Tibial artery (tissue), 4 donors: ENCODE measurements at regions not wholly inside any gene's neighbourhood (a gene's known extent, or its start where the extent isn't known, plus 50 kb on each side); places are given as distances from the start of the nearest gene placed in this dataset.

Source experiments
- DNase-seq, 2 donors: peaks; one replicate each; pipeline ENCODE4 v3.0.0-alpha.2; 2019
- H3K27ac ChIP-seq, 2 donors: fragments of 200-600 bp; sonication (generic) in 1 of 2; 1 replicate in 1 of 2; 2 replicates in 1 of 2; pipeline ENCODE4 v1.5.1; 2018 to 2019; ENCODE audit warnings: mild to moderate bottlenecking in 1 of 2
- H3K27me3 ChIP-seq, 2 donors: fragments of 200-600 bp; sonication (generic) in 1 of 2; one replicate each; pipeline versions ENCODE4 v1.5.1 to v1.6.0; 2016 to 2019
- H3K36me3 ChIP-seq, 3 donors: fragments of 200-600 bp; sonication (generic) in 2 of 3; one replicate each; pipeline ENCODE4 v1.5.1; 2016 to 2019; ENCODE audit warnings: mild to moderate bottlenecking in 2 of 3
- H3K4me1 ChIP-seq, 4 donors: fragments of 200-600 bp; sonication (generic) in 2 of 4; 1 replicate in 3 of 4; 2 replicates in 1 of 4; pipeline ENCODE4 v1.5.1; 2016 to 2019
- H3K4me3 ChIP-seq, 2 donors: fragments of 200-600 bp; sonication (generic) in 1 of 2; 1 replicate in 1 of 2; 2 replicates in 1 of 2; pipeline ENCODE4 v1.5.1; 2018 to 2019; ENCODE audit warnings: mild to moderate bottlenecking in 2 of 2
- H3K9me3 ChIP-seq, 3 donors: fragments of 200-600 bp; sonication (generic) in 1 of 3; one replicate each; pipeline ENCODE4 v1.5.1; 2016 to 2019
- CTCF ChIP-seq, 2 experiments: fragments of 200-600 bp in 1 of 2; fragments of 450-650 bp in 1 of 2; IDR thresholded peaks; one replicate each; pipeline ENCODE4 v1.5.1; 2017 to 2019; ENCODE audit warnings: antibody characterized with exemption in 2 of 2, mild to moderate bottlenecking in 1 of 2, moderate library complexity in 1 of 2
- intact Hi-C: fragments of 100-400 bp; cut with DNase I; formaldehyde crosslinking; loops from one replicate; pipeline ENCODE4 v1.15.0; 2023; ENCODE audit warnings: low total_unique reads

- H3K36me3 ChIP-seq: no peaks in the 10 kb centered on the region
- no peak overlapping the region for H3K4me3 ChIP-seq
- no peak overlapping the region for H3K27ac ChIP-seq
- intact Hi-C loops: no loop called here
- H3K4me1 ChIP-seq: no peaks in the 10 kb centered on the region
- peaks cover 0 to 7% (median 0%) of the 10 kb centered on the region in 3 donors for H3K9me3 ChIP-seq
- no peak for TF ChIP-seq CTCF (IDR thresholded peaks at IDR 0.05)
- no peak for DNase-seq
- no peaks in the 10 kb centered on the region for H3K27me3 ChIP-seq
Observed at GRCh38 chrX:80312448-80312847, 107.8 kb upstream of the TENT5D start.

GRCh38 chrX:80316526-80316925 lies 103.7 kb upstream of the TENT5D start:
- TF ChIP-seq CTCF (IDR thresholded peaks at IDR 0.05): no peak
- no peak for DNase-seq
- no peaks in the 10 kb centered on the region for H3K4me1 ChIP-seq

GRCh38 chrX:80317646-80318045 lies 102.6 kb upstream of the TENT5D start:
- DNase-seq: no peak
- Histone ChIP-seq H3K4me1 (no peaks in the 10 kb centered on the region), H3K27ac (no peak overlapping the region), H3K4me3 (no peak overlapping the region), H3K9me3 (peaks cover 0 to 14% (median 0%) of the 10 kb centered on the region in 3 donors), H3K27me3 (no peaks in the 10 kb centered on the region), H3K36me3 (no peaks in the 10 kb centered on the region)
- intact Hi-C loops: no loop called here
- TF ChIP-seq CTCF (IDR thresholded peaks at IDR 0.05): no peak

More at GRCh38 chrX:80316526-80316925, 103.7 kb upstream of the TENT5D start:
- H3K9me3 ChIP-seq: peaks cover 0 to 16% (median 0%) of the 10 kb centered on the region in 3 donors
- no peaks in the 10 kb centered on the region for H3K27me3 ChIP-seq
- intact Hi-C loops: no loop called here
- H3K27ac ChIP-seq: no peak overlapping the region
- H3K36me3 ChIP-seq: no peaks in the 10 kb centered on the region
- H3K4me3 ChIP-seq: no peak overlapping the region

GRCh38 chrX:80331285-80331684 lies 89.0 kb upstream of the TENT5D start:
- intact Hi-C loops: no loop called here
- no peak for TF ChIP-seq CTCF (IDR thresholded peaks at IDR 0.05)
- Histone ChIP-seq H3K27ac (no peak overlapping the region), H3K9me3 (no peaks in the 10 kb centered on the region), H3K4me1 (no peaks in the 10 kb centered on the region), H3K27me3 (no peaks in the 10 kb centered on the region), H3K36me3 (no peaks in the 10 kb centered on the region), H3K4me3 (no peak overlapping the region)
- DNase-seq: no peak

GRCh38 chrX:80334583-80334982 lies 85.7 kb upstream of the TENT5D start:
- Histone ChIP-seq H3K9me3 (no peaks in the 10 kb centered on the region), H3K4me3 (peak overlapping the region; percentile 31 to 39), H3K27ac (no peak overlapping the region), H3K4me1 (no peaks in the 10 kb centered on the region), H3K36me3 (no peaks in the 10 kb centered on the region), H3K27me3 (no peaks in the 10 kb centered on the region)
- intact Hi-C loops: no loop called here
- TF ChIP-seq CTCF (IDR thresholded peaks at IDR 0.05): no peak
- no peak for DNase-seq
